ENCODE measurements at regions not wholly inside any gene's neighbourhood (a gene's known extent, or its start where the extent isn't known, plus 50 kb on each side); places are given as distances from the start of the nearest gene placed in this dataset.
"Not testable (repeated sequence)": the region's sequence is repeated elsewhere in the genome, so short reads cannot be mapped to it uniquely, and the experiment has no call there.

DNA sequence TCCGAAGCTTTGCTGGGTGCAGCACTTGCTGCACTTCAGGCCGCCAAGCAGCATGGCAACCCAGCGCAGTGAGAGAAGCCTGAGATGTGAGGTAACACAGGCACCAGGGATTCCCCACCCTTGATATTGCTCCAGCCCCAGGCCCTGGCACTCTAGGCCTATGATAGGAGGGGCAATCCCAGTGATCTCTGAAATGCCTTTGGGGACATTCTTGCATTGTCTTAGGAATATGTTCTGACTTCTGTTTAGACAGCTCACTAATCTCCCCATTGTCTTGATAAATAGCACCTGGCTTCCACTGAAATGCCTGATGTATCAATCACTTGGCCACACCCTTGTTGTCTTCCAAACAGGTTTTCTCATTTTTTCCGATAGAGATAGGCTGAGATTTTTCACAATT, 102.8 kb downstream of the SOX14 start:
- Histone ChIP-seq H3K27me3 (no peaks in the 10 kb centered on the region), H3K4me3 (no peak overlapping the region), H3K9me3 (ENCODE audit: low read depth) (no peaks in the 10 kb centered on the region), H3K36me3 (replicated peaks; ENCODE audit: insufficient read depth, low read depth) (no peaks in the 10 kb centered on the region), H3K79me2 (no peaks in the 10 kb centered on the region), H4K20me1 (ENCODE audit: insufficient read depth, poor library complexity, severe bottlenecking) (no peaks in the 10 kb centered on the region), H3K9me2 (replicated peaks; ENCODE audit: insufficient read depth) (no peaks in the 10 kb centered on the region), H3K27ac (no peak overlapping the region), H3K4me2 (no peak overlapping the region), H3K4me1 (ENCODE audit: insufficient read depth) (no peaks in the 10 kb centered on the region), H2AFZ (no peak overlapping the region)
- TF ChIP-seq, protein P1, sequence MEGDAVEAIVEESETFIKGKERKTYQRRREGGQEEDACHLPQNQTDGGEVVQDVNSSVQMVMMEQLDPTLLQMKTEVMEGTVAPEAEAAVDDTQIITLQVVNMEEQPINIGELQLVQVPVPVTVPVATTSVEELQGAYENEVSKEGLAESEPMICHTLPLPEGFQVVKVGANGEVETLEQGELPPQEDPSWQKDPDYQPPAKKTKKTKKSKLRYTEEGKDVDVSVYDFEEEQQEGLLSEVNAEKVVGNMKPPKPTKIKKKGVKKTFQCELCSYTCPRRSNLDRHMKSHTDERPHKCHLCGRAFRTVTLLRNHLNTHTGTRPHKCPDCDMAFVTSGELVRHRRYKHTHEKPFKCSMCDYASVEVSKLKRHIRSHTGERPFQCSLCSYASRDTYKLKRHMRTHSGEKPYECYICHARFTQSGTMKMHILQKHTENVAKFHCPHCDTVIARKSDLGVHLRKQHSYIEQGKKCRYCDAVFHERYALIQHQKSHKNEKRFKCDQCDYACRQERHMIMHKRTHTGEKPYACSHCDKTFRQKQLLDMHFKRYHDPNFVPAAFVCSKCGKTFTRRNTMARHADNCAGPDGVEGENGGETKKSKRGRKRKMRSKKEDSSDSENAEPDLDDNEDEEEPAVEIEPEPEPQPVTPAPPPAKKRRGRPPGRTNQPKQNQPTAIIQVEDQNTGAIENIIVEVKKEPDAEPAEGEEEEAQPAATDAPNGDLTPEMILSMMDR (IDR thresholded peaks at IDR 0.05; ENCODE audit: poor library complexity), result no peak
- TF ChIP-seq EZH2phosphoT487 (IDR thresholded peaks at IDR 0.05; ENCODE audit: low read depth, severe bottlenecking, unreplicated experiment) (no peak), EZH2 (IDR thresholded peaks at IDR 0.05; ENCODE audit: borderline replicate concordance) (no peak)
- WGBS (ENCODE audit: low lambda C conversion rate, missing lambda C conversion rate), result 85% methylated on average over 4 of the region's 4 CpGs
- no peak for DNase-seq (ENCODE audit: low spot score)

- H3K79me2 ChIP-seq, result no peaks in the 10 kb centered on the region
- no peaks in the 10 kb centered on the region for H3K9me3 ChIP-seq (ENCODE audit: low read depth)
- WGBS (ENCODE audit: low lambda C conversion rate, missing lambda C conversion rate), result 89% methylated on average over 2 of the region's 2 CpGs
- no peaks in the 10 kb centered on the region for H3K27me3 ChIP-seq
- H3K4me2 ChIP-seq, result no peak overlapping the region
- no peaks in the 10 kb centered on the region for H3K4me1 ChIP-seq (ENCODE audit: insufficient read depth)
- no peak overlapping the region for H3K4me3 ChIP-seq
- TF ChIP-seq EZH2phosphoT487 (IDR thresholded peaks at IDR 0.05; ENCODE audit: low read depth, severe bottlenecking, unreplicated experiment), result no peak
- no peaks in the 10 kb centered on the region for H3K36me3 ChIP-seq (replicated peaks; ENCODE audit: insufficient read depth, low read depth)
- no peaks in the 10 kb centered on the region for H4K20me1 ChIP-seq (ENCODE audit: insufficient read depth, poor library complexity, severe bottlenecking)
- H3K27ac ChIP-seq, result no peak overlapping the region
- H3K9me2 ChIP-seq (replicated peaks; ENCODE audit: insufficient read depth), result no peaks in the 10 kb centered on the region
- H2AFZ ChIP-seq, result no peak overlapping the region
- no peak for DNase-seq (ENCODE audit: low spot score)
These were observed 103.5 kb downstream of the SOX14 start for GRCh38 chr3:137867611-137868010.

- no peak for DNase-seq (ENCODE audit: low spot score)
- no peaks in the 10 kb centered on the region for H3K9me2 ChIP-seq (replicated peaks; ENCODE audit: insufficient read depth)
- no peaks in the 10 kb centered on the region for H3K36me3 ChIP-seq (replicated peaks; ENCODE audit: insufficient read depth, low read depth)
- H3K4me2 ChIP-seq, result no peak overlapping the region
- no peaks in the 10 kb centered on the region for H3K79me2 ChIP-seq
- no peaks in the 10 kb centered on the region for H3K27me3 ChIP-seq
- H2AFZ ChIP-seq, result no peak overlapping the region
- no peaks in the 10 kb centered on the region for H3K4me1 ChIP-seq (ENCODE audit: insufficient read depth)
- no peak overlapping the region for H3K4me3 ChIP-seq
- WGBS (ENCODE audit: low lambda C conversion rate, missing lambda C conversion rate), result 84% methylated on average over 5 of the region's 5 CpGs
- H3K27ac ChIP-seq, result no peak overlapping the region
- TF ChIP-seq EZH2phosphoT487 (IDR thresholded peaks at IDR 0.05; ENCODE audit: low read depth, severe bottlenecking, unreplicated experiment) (no peak), EZH2 (IDR thresholded peaks at IDR 0.05; ENCODE audit: borderline replicate concordance) (no peak)
- TF ChIP-seq, protein P1 (IDR thresholded peaks at IDR 0.05; ENCODE audit: poor library complexity), result no peak
- H4K20me1 ChIP-seq (ENCODE audit: insufficient read depth, poor library complexity, severe bottlenecking), result no peaks in the 10 kb centered on the region
- H3K9me3 ChIP-seq (ENCODE audit: low read depth), result no peaks in the 10 kb centered on the region
These were observed 104.9 kb downstream of the SOX14 start for GRCh38 chr3:137869022-137869421.

DNA sequence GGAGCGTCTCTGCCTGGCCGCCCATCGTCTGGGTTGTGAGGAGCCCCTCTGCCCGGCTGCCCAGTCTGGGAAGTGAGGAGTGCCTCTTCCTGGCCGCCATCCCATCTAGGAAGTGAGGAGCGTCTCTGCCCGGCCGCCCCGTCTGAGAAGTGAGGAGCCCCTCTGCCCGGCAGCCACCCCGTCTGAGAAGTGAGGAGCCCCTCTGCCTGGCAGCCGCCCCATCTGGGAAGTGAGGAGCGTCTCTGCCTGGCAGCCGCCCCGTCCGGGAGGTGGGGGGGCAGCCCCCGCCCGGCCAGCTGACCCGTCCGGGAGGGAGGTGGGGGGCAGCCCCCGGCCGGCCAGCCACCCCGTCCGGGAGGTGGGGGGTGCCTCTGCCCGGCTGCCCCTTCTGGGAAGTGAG, 108.5 kb downstream of the SOX14 start:
- H3K4me1 ChIP-seq (ENCODE audit: insufficient read depth); H3K27ac ChIP-seq; DNase-seq (ENCODE audit: low spot score); H4K20me1 ChIP-seq (ENCODE audit: insufficient read depth, poor library complexity, severe bottlenecking); H3K79me2 ChIP-seq; H3K27me3 ChIP-seq; H2AFZ ChIP-seq; H3K4me3 ChIP-seq; H3K36me3 ChIP-seq (replicated peaks; ENCODE audit: insufficient read depth, low read depth); H3K4me2 ChIP-seq; H3K9me2 ChIP-seq (replicated peaks; ENCODE audit: insufficient read depth); H3K9me3 ChIP-seq (ENCODE audit: low read depth): not testable (repeated sequence)
- WGBS (ENCODE audit: low lambda C conversion rate, missing lambda C conversion rate), result 93% methylated on average over 10 of the region's 25 CpGs

- H2AFZ ChIP-seq; H3K4me2 ChIP-seq; H3K4me1 ChIP-seq (ENCODE audit: insufficient read depth); H3K9me3 ChIP-seq (ENCODE audit: low read depth); H3K79me2 ChIP-seq; H4K20me1 ChIP-seq (ENCODE audit: insufficient read depth, poor library complexity, severe bottlenecking); H3K4me3 ChIP-seq; H3K27ac ChIP-seq; H3K36me3 ChIP-seq (replicated peaks; ENCODE audit: insufficient read depth, low read depth); H3K27me3 ChIP-seq; DNase-seq (ENCODE audit: low spot score); H3K9me2 ChIP-seq (replicated peaks; ENCODE audit: insufficient read depth): not testable (repeated sequence)
- 76% methylated on average over 6 of the region's 6 CpGs for WGBS (ENCODE audit: low lambda C conversion rate, missing lambda C conversion rate)
These were observed 113.1 kb upstream of the CLDN18 start for GRCh38 chr3:137896842-137897241.
